ENCODE measurements at regions not wholly inside any gene's neighbourhood (a gene's known extent, or its start where the extent isn't known, plus 50 kb on each side); places are given as distances from the start of the nearest gene placed in this dataset.

- DNase-seq (ENCODE audit: low read depth) = no peak
Observed at GRCh38 chr10:2733278-2733963, 333.9 kb upstream of the PFKP start.

GRCh38 chr10:2731940-2732339 is 335.4 kb upstream of the PFKP start:
- TF ChIP-seq, protein P1, sequence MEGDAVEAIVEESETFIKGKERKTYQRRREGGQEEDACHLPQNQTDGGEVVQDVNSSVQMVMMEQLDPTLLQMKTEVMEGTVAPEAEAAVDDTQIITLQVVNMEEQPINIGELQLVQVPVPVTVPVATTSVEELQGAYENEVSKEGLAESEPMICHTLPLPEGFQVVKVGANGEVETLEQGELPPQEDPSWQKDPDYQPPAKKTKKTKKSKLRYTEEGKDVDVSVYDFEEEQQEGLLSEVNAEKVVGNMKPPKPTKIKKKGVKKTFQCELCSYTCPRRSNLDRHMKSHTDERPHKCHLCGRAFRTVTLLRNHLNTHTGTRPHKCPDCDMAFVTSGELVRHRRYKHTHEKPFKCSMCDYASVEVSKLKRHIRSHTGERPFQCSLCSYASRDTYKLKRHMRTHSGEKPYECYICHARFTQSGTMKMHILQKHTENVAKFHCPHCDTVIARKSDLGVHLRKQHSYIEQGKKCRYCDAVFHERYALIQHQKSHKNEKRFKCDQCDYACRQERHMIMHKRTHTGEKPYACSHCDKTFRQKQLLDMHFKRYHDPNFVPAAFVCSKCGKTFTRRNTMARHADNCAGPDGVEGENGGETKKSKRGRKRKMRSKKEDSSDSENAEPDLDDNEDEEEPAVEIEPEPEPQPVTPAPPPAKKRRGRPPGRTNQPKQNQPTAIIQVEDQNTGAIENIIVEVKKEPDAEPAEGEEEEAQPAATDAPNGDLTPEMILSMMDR (IDR thresholded peaks at IDR 0.05; ENCODE audit: insufficient read depth, low read depth, low read length, missing control alignments) = no peak
- no peak for DNase-seq (ENCODE audit: low read depth)

More at GRCh38 chr10:2733278-2733963, 333.9 kb upstream of the PFKP start:
- no peak overlapping the region for H3K4me3 ChIP-seq (ENCODE audit: low read length)
- TF ChIP-seq, protein P1 (IDR thresholded peaks at IDR 0.05; ENCODE audit: insufficient read depth, low read depth, low read length, missing control alignments) = no peak

GRCh38 chr10:2729197-2729596 is 338.2 kb upstream of the PFKP start:
- DNase-seq (ENCODE audit: low read depth) = no peak
- TF ChIP-seq, protein P1 (IDR thresholded peaks at IDR 0.05; ENCODE audit: insufficient read depth, low read depth, low read length, missing control alignments) = no peak
- H3K4me3 ChIP-seq (ENCODE audit: low read length) = no peak overlapping the region

More at GRCh38 chr10:2731940-2732339, 335.4 kb upstream of the PFKP start:
- H3K4me3 ChIP-seq (ENCODE audit: low read length) = no peak overlapping the region

- DNase-seq (ENCODE audit: low read depth) = no peak
- TF ChIP-seq, protein P1 (IDR thresholded peaks at IDR 0.05; ENCODE audit: insufficient read depth, low read depth, low read length, missing control alignments) = no peak
- no peak overlapping the region for H3K4me3 ChIP-seq (ENCODE audit: low read length)
Observed at GRCh38 chr10:2728087-2728486, 339.3 kb upstream of the PFKP start.

GRCh38 chr10:2716596-2716995 is 350.8 kb upstream of the PFKP start:
- H3K4me3 ChIP-seq (ENCODE audit: low read length) = no peak overlapping the region
- TF ChIP-seq, protein P1 (IDR thresholded peaks at IDR 0.05; ENCODE audit: insufficient read depth, low read depth, low read length, missing control alignments) = no peak
- DNase-seq (ENCODE audit: low read depth) = no peak

- H3K4me3 ChIP-seq (ENCODE audit: low read length) = no peak overlapping the region
- TF ChIP-seq, protein P1 (IDR thresholded peaks at IDR 0.05; ENCODE audit: insufficient read depth, low read depth, low read length, missing control alignments) = no peak
- no peak for DNase-seq (ENCODE audit: low read depth)
Observed at GRCh38 chr10:2714597-2714996, 352.8 kb upstream of the PFKP start.

DNA sequence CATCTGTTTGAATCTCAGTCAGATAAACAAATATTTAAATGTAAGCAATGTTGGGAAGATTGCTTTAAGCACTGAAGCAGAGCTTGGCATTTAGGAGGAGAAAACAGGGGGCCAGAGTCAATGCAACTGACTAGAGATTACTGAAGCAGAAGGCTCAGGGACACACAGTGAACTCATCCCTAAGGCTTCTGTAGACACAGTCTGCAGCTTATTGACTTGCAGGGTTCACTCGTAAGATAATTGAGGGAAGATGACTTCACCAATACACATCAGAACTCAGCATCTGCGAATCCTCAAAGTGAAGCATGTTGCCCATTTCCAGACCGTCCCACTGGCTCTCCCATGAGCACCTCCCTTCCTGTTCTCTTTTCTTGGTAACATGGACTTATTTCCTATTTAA is 363.4 kb upstream of the PFKP start:
- H3K4me3 ChIP-seq (ENCODE audit: low read length) = no peak overlapping the region
- DNase-seq (ENCODE audit: low read depth) = no peak
- TF ChIP-seq, protein P1 (IDR thresholded peaks at IDR 0.05; ENCODE audit: insufficient read depth, low read depth, low read length, missing control alignments) = no peak

Measured in epithelial cell of esophagus (primary cell).